Neural cell (in vitro differentiated cells): ENCODE measurements at regions not wholly inside any gene's neighbourhood (a gene's known extent, or its start where the extent isn't known, plus 50 kb on each side); places are given as distances from the start of the nearest gene placed in this dataset.

Experiments
- CTCF ChIP-seq: fragments of 450-650 bp; IDR thresholded peaks from 2 replicates; pipeline ENCODE4 v1.5.1; 2014; ENCODE audit warnings: antibody characterized with exemption, mild to moderate bottlenecking, moderate library complexity; ENCODE audit not compliant: poor library complexity, severe bottlenecking
- EP300 ChIP-seq: fragments of 450-650 bp; conservative IDR thresholded peaks from 2 replicates; pipeline ENCODE4 v1.6.1; 2014; ENCODE audit warnings: antibody characterized with exemption, mild to moderate bottlenecking, moderate library complexity; ENCODE audit not compliant: poor library complexity, severe bottlenecking
- EZH2 ChIP-seq: fragments of 200-600, 300-800 bp; shearing (Covaris generic), sonication (generic); IDR thresholded peaks from 2 replicates; pipeline ENCODE4 v1.6.1; 2014; ENCODE audit warnings: antibody characterized with exemption, low read length, borderline replicate concordance, mild to moderate bottlenecking; ENCODE audit not compliant: insufficient read depth, poor library complexity, severe bottlenecking
- MXI1 ChIP-seq: fragments of 450-650 bp; conservative IDR thresholded peaks from 2 replicates; pipeline ENCODE4 v1.6.1; 2014; ENCODE audit warnings: antibody characterized with exemption, mild to moderate bottlenecking; ENCODE audit not compliant: poor library complexity, severe bottlenecking
- POLR2AphosphoS5 ChIP-seq: IDR thresholded peaks from 2 replicates; pipeline ENCODE4 v1.6.1; 2012
- RAD21 ChIP-seq: fragments of 450-650 bp; conservative IDR thresholded peaks from 2 replicates; pipeline ENCODE4 v1.6.1; 2014; ENCODE audit warnings: antibody characterized with exemption, mild to moderate bottlenecking, moderate library complexity
- REST ChIP-seq: IDR thresholded peaks from 2 replicates; pipeline ENCODE4 v1.6.1; 2012; ENCODE audit warnings: borderline replicate concordance
- TAF1 ChIP-seq: IDR thresholded peaks from 2 replicates; pipeline ENCODE4 v1.6.1; 2012; ENCODE audit warnings: low read depth

GRCh38 chr6:170140129-170140528 lies 150.7 kb downstream of the DLL1 start:
- TF ChIP-seq CTCF (no peak), EP300 (no peak), POLR2AphosphoS5 (no peak), MXI1 (no peak), RAD21 (no peak), EZH2 (no peak), TAF1 (no peak), REST (no peak)
